Iris pigment epithelial cell (primary cell): ENCODE measurements at regions not wholly inside any gene's neighbourhood (a gene's known extent, or its start where the extent isn't known, plus 50 kb on each side); places are given as distances from the start of the nearest gene placed in this dataset.

ENCODE experiments used
- DNase-seq: peaks from one replicate; pipeline ENCODE4 v3.0.0-alpha.2; 2011; ENCODE audit warnings: low read depth

DNA sequence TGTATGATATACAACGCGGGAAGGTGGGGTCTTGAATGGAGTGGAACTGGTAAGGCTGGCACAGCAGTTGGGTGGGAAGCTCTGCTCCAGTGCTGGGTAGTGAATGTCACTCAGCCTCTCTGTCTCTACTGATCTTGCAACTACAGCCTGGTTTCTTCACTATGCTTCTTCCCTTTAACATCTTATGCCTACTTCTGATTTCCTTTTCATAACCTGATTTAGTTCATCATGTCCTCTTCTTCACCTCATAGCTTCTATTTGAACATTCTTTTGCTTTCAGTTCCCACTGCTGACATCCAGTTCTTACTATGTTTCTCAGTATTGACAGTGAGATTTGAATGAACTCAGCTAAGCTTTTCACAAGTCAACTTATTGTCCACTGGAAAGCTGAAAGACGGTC lies 286.2 kb downstream of the ARL6IP6 start:
- DNase-seq: no peak

GRCh38 chr2:152974146-152974545 lies 255.7 kb downstream of the ARL6IP6 start:
- no peak for DNase-seq

- no peak for DNase-seq
Measured at GRCh38 chr2:152971685-152972084, 253.3 kb downstream of the ARL6IP6 start.

DNA sequence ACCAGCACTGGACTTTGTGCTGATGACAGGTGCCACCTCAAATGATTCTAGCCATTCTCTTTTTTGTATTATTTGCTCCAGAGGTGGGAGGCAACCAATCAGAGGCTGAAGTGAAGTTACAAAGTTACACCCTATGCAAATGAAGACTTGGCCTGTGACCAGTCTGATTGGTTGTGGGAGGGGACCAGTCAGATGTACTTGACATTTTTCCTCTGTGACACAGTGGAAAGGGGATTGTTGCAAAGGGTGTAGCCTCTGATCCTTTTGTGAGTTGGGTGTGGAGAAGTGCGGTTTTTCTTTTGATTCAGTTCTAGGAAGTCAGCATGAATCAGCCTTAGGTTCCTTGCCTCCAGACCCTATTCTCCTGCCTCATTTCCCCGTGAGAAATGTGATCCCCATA lies 244.0 kb downstream of the ARL6IP6 start:
- no peak for DNase-seq

GRCh38 chr2:152961351-152961750 lies 242.9 kb downstream of the ARL6IP6 start:
- no peak for DNase-seq

- peak; percentile 8 for DNase-seq
Measured at GRCh38 chr2:152950126-152950525, 231.7 kb downstream of the ARL6IP6 start.

DNA sequence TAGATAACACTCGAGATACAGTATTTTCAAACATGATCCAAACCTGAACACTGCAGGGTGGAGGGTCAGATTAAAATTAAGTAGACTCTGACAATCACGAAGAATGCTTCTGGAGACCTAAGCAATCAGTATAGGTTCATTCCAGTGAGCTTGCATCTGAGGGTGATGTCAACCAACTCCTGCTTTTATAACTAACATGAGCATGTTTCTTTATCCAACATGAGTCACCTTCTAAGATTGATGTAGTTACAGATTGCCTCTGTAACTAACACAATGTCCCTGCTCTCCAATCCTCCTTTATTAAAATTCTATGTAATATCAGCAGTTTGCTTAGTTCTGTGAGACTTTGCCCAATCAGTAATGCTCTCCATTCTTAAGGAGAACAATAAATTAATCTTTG lies 225.7 kb downstream of the ARL6IP6 start:
- DNase-seq: no peak

DNA sequence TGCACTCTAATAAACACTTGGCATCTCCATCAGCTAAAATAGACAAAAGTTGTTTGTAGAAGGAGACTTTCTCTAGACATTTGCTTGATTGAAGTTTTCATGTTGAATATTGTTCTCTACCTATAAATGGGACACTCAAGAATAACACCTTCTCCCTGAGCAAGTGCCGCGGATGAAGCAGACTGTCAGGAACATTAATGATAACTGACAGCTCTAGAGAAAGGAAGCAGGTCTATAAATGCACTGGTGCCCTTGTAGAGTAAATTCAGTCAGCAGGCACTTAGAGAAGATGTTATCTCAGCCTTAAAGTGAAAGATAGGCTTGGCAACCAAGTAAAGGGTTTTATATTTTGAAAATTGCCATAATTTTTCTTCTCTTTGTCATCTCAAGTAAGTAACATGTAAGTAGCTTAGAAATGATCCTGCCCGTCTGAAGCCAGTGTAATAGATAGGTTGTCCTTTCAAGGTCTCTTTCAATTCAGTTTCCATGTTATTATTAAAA lies 224.6 kb downstream of the ARL6IP6 start:
- no peak for DNase-seq

GRCh38 chr2:152930501-152930900 lies 212.1 kb downstream of the ARL6IP6 start:
- no peak for DNase-seq

DNA sequence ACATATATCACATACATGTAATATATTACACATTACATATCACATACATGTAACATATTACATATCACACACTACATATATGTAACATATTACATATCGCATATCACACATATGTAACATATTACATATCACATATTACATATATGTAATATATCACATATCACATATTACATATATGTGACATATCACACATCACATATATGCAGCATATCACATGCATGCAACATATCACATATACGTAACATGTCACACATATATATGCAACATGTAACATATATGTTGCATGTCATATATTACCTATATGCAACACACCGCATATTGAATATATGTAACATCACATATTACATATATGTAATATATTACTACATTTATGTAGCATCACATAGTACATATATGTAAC lies 211.2 kb downstream of the ARL6IP6 start:
- no peak for DNase-seq

DNA sequence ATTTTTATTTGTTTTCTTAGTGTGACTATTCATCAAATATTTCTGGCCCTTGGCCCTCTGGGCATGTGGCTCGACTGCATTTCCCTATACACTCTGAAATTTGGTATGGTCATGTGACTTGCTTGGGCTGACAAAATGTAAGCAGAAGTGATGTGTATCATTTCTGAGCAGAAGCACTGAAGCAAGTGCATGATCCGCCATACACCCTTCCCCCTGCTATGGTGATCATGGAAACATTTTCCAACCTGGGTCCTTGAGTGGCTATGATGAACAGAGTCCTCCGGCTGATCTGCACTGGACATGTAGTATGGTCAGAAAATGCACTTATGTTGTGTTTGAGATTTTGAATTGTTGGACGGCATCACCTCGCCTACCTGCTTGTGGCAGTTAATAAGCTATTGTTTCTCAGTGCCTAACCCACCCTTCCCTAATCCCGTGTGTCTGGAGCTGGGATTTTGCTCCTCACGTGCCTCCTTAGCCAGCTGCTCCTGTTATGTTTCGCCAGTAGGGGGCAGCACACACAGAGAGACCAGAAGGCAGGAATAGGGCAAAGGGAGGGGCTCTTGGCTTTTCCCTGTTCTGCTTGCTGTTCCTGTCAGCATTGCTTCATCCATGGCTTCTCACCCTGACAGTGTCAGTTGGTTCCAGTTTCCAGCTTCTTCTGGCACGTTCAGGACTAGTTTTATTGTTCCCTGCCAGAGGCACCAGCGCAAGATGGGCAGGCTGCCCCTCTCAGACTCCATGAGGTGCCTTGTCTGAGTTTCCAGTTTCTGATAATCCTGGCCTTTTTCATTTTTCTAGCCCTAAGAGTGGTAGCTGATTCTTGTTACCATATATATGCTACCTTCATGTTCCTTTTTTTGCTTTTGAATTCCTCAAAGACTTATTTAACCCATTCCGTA lies 207.4 kb downstream of the ARL6IP6 start:
- DNase-seq: peak; percentile 9

DNA sequence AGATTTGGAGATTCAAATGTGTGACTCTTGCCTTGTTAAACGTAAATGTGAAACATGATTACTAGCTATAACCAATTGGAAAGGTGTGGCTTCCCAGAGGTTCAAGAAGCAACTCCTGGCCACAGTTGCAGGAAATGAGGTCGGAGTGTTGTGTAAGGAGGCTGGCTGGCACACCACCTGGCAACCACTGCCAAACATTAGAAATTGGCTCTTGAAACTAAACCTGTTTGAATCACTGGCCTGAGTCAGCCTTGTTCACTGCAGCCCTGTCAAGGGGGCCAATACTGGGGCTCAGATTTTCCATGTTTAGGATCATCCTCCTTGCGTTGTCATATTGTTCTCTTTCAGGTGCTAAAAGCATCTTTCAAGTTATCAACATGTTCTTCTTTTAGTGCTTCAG lies 206.3 kb downstream of the ARL6IP6 start:
- no peak for DNase-seq

- DNase-seq: no peak
Measured at GRCh38 chr2:152924219-152924618, 205.8 kb downstream of the ARL6IP6 start.

DNA sequence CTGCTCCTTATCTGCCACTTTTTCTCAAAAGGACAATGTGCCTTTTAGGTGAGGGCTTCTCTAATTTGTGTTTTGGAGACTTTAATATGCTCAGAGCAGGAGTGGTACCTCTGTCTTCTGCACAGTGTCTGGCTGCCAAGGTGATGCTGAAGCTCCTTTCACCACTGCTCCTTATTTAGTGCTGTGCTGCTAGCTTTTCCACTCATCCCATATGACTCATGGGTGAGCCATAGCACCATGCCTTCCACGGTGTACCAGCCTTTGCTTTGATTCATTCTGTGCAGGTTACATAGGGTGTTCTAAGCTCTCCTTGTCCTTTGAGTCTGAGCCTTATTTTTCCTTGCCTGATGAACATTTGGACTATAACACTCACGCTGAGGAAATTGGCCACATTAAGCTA lies 202.4 kb downstream of the ARL6IP6 start:
- DNase-seq: no peak

DNA sequence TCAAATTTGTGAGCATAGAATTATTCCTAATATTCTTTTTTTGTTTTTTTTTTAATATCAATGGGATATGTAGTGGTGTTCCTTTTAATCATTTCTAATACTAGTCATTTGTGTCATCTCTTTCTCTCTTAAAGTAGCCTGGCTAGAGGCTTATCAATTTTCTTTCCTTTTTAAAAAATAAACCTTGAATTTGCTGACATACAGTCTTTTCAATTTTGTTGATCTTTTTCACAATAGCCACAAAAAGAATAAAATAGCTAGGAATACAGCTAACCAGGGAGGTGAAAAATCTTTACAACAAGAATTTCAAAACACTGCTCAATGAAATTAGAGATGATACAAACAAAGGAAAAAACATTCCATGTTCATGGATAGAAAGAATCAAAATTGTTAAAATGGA lies 192.6 kb downstream of the ARL6IP6 start:
- no peak for DNase-seq

- no peak for DNase-seq
Measured at GRCh38 chr2:152907046-152907445, 188.6 kb downstream of the ARL6IP6 start.

DNA sequence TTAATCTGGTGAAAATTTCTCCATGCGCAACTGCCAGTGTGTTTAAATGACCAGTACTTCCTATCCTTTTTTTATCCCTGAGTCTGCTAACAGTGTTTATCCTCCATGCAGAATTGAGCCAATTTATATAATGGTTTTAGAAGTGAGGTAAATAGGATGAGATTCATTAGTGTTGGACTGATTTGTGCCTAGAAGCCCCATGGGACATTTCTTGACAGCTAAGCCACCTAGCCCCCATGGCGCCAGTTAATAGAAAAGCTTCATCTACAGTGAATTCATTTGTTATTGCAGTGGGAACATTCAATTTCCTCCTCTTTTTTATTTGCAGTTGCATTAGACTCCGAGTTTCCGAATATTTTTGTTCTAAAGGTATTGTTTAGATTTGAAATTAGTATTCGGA lies 175.6 kb downstream of the ARL6IP6 start:
- no peak for DNase-seq

- no peak for DNase-seq
Measured at GRCh38 chr2:152890736-152891135, 172.3 kb downstream of the ARL6IP6 start.

GRCh38 chr2:152883951-152884487 lies 165.6 kb downstream of the ARL6IP6 start:
- no peak for DNase-seq

GRCh38 chr2:152881527-152881926 lies 163.1 kb downstream of the ARL6IP6 start:
- DNase-seq: no peak

DNA sequence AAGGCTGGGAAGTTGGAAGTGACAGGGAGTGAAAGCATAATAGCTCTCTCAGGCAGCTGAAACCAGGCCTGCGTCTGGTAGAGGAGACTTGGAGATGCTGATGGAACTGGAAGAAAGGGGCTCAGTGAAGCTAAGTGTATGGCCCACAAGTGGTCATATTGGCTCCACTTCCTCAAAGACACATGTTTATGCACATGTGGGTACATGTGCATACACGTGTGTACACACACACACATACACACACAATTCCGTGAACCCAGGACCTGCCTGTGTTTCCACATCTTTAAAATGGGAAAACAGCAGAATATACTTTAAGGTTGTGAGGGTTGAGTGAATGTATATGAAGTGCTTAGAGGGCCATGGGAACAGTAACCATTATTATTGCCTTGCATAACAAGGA lies 160.9 kb downstream of the ARL6IP6 start:
- DNase-seq: no peak

- DNase-seq: no peak
Measured at GRCh38 chr2:152875701-152876695, 157.6 kb downstream of the ARL6IP6 start.
